ENCODE measurements at regions not wholly inside any gene's neighbourhood (a gene's known extent, or its start where the extent isn't known, plus 50 kb on each side); places are given as distances from the start of the nearest gene placed in this dataset.
A peak's percentile ranks its signal among the peaks of the same experiment; 100 is the strongest.
"Not testable (repeated sequence)": the region's sequence is repeated elsewhere in the genome, so short reads cannot be mapped to it uniquely, and the experiment has no call there.

DNA sequence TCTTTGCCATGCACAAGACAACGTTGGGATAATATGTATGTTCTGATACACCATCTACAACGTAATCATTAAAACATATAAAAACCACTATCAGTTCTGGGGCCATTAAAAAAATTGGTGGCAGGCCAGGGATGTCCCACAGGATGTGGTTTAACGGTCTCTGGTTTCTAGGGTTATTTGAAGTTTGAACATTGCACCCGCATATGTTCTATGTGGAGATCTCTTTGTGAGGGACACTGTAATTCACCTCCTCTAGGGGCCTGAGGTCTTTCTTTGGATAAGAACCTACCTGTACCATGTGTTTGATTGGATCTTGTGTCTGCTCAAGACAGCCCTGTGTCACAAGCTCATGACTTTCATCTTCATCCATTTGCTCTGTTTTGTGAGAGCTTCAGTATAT lies 73.2 kb downstream of the GGTLC2 start:
- DNase-seq (ENCODE audit: low spot score): no peak

DNA sequence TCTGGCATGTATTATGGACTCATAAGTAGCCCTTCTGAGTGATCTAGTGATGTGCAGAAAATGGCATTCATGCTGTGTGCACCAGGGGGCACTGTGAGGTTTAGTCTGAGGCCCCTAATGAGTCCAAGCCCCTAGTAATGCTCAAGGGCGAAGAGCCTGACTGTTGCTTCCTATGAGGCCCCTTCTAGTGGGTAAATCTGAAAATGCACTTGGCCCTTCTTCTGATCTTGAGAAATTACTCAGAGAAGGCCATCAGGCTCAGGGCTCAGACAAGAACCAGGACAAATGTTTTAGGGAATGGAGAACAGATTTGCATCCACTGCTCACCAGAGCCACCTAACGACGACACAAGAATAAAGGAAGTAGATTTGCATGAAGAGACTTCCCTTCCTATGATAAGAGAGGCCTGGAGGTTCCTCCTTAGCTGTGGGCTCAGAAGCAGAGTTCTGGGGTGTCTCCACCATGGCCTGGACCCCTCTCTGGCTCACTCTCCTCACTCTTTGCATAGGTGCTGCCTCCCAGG lies 75.8 kb downstream of the GGTLC2 start:
- peak; percentile 40 for DNase-seq (ENCODE audit: low spot score)

DNA sequence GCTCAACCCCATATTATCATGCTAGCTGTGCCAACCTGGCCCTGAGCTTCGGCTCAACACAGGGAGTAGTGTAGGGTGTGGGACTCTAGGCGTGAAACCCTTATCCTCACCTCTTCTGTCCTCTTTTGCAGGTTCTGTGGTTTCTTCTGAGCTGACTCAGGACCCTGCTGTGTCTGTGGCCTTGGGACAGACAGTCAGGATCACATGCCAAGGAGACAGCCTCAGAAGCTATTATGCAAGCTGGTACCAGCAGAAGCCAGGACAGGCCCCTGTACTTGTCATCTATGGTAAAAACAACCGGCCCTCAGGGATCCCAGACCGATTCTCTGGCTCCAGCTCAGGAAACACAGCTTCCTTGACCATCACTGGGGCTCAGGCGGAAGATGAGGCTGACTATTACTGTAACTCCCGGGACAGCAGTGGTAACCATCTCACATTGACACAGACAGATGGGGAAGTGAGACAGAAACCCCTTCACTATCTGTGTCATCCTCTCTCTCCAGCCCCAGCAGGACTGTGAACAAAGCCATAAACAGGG lies 76.4 kb downstream of the GGTLC2 start:
- DNase-seq (ENCODE audit: low spot score): no peak

DNA sequence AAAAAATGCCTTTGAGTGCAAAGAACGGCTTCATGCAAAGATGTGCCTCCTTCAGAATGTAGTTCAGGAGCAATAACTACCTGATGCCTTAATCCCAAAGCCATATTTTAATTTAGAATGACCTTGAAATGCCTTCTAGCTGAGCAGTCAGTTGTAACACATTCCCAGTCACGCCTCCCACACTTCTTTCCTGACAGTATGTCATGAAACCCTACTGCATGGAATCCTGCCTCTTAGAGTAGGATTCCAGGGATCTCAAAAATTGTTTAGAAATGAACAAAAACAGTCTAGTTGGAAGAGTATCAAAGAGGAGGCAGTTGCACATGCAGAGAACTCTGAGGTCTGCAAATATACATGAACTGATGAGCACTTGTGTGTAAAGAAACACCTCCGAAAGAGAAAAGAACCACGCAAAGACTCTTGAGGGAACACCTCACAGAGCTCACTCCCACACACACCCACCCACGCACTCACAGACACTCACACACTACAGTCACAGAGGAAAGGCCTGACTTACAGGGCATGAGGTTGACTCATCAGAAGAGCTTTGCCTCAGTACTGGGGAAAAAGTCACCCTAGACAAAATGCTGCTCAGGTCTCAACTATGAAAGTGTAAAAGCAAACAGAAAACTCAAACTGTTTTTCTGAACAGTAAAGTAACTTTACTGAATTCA lies 77.4 kb downstream of the GGTLC2 start:
- no peak for DNase-seq (ENCODE audit: low spot score)

DNA sequence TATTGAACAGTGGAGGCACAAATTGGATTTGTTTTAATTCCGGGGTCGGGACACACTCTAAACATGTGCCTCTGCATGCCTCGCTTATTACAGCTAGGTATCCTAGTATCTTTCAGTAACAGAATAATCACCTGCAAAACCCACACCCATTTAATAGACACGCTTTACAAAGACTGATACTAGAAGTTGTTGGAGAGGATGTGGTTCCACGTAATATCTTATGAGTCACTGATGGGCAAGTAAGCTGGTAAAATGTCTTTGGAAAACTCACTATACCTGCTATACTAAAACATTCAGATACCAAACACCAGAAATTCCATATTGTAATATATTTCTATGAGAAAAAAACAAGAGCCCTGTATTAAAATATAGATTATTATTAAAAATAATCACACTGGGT lies 84.0 kb downstream of the GGTLC2 start:
- DNase-seq (ENCODE audit: low spot score): no peak

DNA sequence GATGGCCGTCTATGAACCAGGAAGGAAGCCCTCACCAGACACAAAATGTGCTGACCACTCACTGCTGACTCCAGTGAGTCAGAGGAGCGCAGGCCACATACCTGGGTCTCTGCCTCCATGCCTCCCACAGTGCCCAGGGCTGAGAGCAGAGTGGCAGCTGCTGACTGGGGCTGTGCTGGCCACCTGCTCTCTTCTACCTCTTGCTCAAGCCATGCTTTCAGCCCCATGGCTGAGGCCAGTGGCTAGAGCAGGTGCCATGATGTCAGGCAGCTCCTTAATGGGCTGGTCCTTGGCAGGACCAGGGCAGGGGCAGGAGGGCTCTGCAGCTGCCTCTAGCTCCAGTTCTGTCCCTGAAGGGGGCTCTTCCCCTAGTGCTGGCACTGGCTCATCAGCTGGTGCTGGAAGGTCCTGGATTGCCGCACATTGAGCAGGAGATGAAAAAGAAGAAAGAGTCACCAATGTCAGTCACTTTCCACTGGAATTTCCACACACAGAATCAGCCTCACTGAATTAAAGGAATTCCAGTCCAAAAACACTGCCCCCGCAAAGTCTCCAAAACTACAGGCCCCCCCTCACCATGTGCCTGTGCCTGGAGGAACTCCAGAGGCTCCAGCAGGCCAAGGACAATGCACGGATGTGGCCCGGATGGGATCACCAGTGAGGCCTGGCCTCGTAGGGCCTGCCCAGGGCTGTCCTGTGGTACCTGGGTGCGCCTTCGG lies 86.4 kb downstream of the GGTLC2 start:
- DNase-seq (ENCODE audit: low spot score): no peak

DNA sequence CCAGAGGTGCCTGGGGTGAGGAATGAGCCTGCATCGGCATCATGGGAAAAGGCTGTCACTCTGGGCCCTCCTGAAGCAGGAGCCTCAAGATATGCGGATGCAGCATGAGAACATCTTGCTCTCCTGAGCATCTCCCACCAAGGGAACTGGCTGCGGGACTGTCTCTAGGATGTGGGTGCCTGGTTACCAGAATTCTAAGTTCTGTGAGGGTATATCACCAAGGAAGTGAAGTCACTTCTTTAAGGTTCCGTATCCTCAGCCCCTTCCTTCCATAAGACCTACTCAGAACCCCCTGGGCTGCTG lies 86.9 kb downstream of the GGTLC2 start:
- DNase-seq (ENCODE audit: low spot score): no peak

DNA sequence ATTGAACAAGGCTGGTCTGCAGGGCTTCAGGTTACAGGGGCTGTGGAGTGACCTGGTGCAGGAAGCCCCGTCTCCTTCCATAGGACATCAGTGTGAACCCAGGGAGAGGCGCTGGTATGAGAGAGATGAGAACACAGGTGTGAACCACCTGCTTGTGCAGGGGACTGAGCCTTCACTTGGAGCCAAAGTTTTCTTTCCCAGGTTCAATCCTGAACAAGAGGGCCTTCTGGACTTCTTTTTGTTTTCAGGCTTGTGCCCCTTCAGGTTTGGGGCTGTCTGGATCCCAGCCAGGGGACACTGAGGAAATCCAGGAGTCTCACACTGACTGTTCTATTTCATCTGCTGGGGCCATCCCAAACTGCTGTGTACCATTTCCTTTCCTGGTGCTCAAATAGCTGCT lies 88.6 kb downstream of the GGTLC2 start:
- not testable (repeated sequence) for DNase-seq (ENCODE audit: low spot score)

DNA sequence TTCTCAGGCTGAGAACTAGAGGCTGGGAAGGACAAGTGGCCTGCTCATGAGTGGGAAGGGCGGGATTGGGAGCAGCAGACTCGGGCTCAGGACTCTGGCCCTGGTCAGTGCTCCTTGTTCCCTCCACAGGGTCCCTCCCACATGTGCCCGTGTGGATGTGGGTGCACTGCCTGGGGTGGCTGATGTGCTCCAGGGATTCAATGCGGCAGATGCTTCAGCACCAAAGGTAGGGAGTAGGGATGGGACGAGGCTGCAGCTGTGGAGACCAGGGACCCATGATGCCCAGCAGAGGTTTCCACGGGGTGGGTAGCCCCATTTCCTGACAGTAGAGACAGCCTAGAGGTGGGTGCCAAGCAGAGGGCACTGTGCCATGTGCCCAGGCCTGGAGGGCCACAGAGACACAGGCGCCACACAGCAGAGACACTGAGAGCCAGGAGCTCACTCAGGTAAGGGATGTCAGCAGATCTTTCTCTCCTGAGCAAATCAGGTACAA lies 89.5 kb downstream of the GGTLC2 start:
- DNase-seq (ENCODE audit: low spot score): no peak

DNA sequence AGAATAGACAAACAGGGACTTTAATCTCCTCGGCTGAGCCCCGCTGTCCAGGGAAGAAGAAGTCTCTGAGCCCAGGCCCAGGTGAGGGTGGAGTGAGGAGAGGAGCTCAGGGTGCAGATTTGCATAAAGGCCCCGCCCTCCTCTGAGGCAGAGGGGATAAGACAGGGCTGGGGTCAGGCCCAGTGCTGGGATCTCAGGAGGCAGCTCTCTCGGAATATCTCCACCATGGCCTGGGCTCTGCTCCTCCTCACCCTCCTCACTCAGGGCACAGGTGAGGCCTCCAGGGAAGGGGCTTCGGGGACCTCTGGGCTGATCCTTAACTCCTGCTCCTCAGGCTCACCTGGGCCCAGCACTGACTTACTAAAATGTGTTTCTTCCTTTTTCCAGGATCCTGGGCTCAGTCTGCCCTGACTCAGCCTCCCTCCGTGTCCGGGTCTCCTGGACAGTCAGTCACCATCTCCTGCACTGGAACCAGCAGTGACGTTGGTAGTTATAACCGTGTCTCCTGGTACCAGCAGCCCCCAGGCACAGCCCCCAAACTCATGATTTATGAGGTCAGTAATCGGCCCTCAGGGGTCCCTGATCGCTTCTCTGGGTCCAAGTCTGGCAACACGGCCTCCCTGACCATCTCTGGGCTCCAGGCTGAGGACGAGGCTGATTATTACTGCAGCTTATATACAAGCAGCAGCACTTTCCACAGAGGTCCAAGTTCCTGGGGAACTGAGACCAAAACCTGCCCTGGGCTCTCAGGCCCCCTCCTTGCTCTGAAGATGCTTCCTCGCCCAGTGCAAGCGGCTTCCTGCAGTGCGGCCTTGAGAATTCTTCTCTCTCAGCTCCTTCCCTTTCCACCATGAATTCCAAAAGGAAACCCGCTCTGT lies 90.2 kb downstream of the GGTLC2 start:
- not testable (repeated sequence) for DNase-seq (ENCODE audit: low spot score)

DNA sequence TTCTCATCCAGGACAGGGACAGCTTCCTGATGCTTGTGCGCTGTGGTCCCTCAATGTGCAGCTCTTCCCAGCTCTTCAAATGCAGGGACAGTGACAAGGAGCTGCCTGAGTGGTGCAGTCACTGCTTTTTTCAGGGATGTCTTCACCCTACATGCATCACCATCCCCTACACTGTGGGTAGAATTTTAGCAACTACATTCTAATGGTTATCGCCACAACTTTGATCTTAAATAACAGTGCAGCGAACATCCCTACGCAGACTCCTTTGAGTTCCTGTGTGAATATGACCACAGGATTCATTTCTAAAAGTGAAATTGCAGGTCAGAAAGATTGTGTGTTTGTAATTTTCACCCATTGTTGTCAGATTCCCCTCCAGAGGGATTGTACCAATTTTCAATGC lies 90.9 kb downstream of the GGTLC2 start:
- DNase-seq (ENCODE audit: low spot score): not testable (repeated sequence)

DNA sequence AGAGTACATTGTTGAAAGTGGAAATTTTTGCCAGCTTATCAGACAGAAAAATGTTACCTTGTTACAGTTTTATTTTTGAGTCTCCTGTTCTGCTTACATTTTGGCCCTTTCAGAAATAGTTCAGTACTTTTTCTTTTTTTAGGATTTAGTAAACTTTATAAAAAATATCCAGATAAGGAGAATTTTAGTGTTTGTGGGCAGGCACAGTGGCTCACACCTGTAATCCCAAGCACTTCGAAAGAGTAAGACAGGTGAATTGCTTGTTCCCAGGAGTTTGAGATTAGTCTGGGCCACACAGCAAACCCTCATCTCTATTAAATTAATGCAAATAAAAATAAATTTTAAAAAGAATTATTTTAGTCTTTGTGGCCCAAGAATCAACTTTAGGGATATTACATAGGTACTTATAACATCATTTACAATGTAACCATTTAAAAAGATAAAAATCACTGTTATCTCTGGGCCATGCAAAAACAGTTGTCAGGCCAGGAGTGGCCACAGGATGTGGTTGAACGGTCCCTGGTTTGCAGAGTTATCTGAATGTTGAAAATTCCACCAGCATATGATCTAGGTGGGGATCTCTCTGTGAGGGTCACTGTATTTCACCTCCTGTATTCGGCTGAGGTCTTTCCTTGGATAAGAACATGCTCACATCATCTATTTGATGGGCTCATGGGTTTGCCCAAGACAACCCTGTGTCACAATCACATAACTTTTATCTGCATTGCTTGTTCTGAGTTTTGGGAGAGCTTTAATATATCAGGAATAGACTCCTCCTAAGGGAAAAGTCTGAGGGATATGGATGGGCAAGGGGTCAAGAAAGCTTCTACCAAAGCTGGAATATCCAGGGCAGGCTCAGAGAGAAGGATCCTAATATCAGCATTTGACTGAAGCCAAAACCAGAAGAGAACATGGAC lies 91.5 kb downstream of the GGTLC2 start:
- DNase-seq (ENCODE audit: low spot score): no peak

DNA sequence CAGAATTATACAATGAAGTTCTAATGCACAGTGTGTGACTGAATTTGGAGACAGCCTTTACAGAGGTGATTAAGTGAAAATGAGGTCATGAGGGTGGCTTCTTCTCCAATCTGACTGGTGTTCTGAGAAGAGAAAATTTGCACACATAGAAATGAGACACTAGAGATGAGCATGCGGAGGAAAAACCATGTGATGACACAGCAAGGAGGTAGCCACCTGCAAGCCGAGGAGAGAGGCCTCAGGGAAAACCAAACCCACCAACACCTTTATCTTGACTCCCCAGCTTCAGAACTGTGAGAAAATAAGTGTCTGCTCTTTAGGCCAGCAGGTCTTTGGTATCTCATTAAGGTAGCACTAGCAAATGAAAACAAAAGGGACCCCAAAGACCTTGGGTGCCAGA lies 93.2 kb downstream of the GGTLC2 start:
- no peak for DNase-seq (ENCODE audit: low spot score)

DNA sequence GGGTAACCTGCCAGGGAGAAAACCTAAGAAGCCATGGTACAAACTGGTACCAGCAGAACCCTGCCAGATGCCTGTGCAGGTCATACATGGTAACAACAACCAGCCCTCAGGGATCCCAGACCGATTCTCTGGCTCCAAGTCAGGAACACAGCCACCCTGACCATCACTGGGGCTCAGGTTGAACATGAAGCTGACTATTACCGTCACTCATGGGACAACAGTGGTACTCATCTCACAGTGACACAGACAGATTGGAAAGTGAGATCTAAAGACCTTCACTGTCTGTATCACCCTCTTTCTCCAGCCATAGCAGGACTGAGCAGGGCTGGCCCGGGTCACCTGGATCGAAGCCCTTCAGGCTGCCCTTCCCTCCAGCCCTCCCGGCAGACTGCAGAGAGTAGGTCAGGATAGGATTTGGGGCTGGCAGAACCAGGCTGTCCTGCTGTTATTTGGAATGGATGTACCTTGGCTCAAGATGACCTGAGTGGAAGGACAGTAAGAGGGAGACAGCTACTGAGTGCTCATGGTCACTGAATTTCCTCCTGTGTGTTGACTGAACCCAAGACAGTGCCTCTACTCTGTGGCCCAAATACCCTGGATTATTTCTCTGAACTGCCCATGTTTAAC lies 94.7 kb downstream of the GGTLC2 start:
- DNase-seq (ENCODE audit: low spot score): no peak

DNA sequence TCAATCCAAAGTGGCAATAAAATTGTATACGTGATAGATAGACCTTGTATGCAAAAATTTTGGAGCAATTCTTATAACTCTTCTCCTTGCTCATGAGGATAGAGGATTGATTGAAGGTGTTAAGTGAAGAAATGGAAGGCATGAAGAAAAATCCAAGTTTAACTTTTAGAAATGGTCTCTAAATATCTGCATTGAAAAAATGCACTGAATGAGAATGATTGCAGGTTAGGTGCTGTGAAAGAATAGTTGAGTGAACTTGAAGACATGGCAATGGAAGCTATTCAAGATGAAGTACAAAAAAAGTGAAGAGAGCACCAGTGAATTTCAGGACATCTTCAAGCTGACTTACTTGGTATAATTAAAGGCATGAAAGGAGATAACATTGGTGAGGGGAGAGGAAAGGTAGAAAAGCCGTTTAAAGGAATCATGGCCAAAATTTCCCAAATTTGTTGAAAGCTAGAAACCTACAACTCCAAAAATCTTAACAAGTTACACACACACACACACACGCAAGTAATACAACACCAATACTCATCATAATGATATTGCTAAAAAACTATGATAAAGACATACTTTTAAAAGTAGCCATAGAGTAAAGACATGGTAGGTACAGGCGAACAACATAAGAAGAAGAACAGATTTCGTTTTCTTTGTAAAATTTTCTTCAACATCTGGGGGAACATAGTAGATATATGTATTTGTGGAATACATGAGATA lies 96.3 kb downstream of the GGTLC2 start:
- no peak for DNase-seq (ENCODE audit: low spot score)

DNA sequence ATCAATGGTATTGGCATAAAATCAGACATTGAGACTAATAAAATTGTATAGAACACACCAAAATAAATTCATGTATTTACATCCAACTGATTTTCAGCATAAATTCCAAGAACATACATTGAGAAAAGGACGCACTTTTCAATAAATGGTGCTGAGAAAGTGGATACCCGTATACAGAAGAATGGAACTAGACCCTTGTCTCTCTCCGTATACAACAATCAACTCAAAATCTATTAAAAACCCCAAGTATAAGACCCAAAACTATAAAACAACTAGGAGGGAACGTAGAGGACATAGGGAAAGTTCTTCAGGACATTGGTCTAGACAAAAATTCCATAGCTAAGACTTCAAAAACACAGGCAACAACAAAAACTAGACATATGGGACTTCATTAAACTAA lies 97.4 kb downstream of the GGTLC2 start:
- DNase-seq (ENCODE audit: low spot score): no peak

DNA sequence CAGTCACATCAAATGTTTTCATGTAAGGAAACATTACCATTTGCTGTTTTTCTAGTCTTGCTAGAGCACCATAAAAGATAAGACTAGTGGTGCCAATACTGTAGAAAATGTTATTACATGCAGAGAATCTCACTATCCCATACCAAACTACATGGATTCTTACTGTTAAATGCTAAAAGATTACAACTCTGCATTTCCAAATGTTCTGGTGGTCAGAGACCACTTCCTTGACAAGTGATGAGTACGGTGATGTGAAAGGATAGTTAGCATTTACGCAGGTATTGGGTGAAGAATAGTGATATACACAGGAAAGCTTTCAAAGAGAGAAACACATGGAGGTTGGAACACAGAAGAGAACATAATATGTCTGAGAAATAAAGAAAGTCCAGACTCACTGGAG lies 98.2 kb downstream of the GGTLC2 start:
- no peak for DNase-seq (ENCODE audit: low spot score)

DNA sequence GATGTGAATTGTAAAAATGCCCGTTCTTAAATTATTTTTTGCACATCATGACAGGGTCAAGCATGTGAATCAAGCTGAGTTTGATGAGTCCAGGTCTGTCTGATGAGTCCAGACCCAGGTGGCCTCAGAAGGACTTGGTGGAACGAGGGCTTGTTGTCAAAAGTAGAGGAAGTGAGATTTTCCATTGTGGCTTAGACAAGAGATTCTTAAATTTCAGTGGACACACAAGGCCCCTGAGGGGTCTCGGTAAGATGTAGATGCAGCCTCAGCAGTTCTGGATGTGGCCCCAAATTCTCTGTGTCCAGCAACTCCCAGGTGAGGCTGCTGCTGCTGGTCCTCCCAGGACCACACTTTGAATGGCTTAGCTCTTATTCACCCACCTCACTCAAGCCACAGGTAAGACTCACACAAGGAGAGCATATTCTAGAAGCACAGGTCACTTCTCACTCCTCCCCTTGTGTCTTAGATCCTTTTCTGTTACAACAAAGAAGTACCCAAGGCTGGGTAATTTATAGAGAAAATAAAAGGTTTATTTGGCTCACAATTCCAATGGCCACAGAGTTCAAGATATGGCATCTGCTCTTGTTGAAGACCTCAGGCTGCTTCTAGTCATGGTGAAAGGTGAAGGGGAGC lies 98.8 kb downstream of the GGTLC2 start:
- no peak for DNase-seq (ENCODE audit: low spot score)

DNA sequence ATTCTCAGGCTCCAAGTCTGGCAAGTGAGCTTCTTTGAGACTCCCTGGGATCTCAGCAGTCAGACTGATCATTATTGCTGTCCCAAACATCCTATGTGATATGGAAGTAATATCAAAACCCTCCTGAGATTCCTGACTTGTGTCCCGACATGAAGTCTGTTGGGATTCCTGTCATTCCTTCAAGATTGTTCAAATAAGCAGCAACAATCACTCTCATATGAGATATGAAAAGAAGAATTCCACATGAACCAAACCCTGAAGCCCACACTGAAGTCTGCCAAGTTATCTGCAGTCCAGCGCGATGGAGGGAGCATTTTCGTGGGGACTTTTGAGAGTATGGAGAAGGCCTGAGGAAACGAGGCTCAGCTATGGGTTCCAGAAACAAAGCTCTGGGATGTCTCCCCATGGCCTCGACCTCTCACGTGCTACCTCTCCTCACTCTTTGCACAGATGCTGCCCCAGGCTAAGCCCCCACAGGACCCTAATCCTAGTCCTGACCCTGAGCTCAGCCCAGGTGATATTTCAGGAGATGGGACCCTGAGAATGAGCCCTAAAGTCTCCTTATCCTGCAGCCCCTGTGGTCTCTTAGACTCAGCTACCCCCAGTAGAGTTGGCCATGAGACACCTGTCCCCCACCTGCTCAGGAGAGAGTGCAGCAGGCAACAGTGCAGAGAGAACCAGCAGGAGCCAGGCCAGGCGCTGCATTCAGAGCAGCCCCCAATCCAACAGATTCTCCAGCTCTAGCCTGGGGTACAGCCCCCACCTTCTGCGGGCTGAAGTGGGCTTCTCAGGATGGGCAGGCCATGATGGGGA lies 100.2 kb downstream of the GGTLC2 start:
- no peak for DNase-seq (ENCODE audit: low spot score)

Data from AG20443 (cell line).